T-helper 2 cell (primary cell): ENCODE measurements at regions not wholly inside any gene's neighbourhood (a gene's known extent, or its start where the extent isn't known, plus 50 kb on each side); places are given as distances from the start of the nearest gene placed in this dataset.
A peak's percentile ranks its signal among the peaks of the same experiment; 100 is the strongest.

Source experiments
- DNase-seq, 5 experiments: peaks; one replicate each; pipeline versions ENCODE4 v3.0.0 to v3.0.0-alpha.2; 2012 to 2022

DNA sequence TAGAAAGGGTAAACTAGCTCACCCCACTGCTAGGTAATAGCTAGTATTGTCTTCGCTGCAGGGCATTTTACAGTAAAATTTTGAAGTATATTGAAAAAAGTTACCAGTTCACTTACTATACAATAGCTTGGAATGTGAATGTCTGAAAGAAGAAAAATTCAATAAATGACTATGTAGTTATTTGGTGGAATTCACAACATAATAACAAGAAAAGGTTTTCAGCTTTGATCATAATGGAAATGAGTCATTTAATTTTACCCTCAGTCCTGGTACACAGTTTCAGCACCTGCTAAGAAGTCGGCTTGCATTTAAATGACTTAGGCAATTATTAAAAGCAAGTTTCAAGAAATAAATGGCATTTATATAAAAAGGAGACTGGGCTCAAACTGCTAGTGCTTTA, 90.4 kb downstream of the NUP35 start:
- peak in 1 of 5 experiments; percentile 62 for DNase-seq

DNA sequence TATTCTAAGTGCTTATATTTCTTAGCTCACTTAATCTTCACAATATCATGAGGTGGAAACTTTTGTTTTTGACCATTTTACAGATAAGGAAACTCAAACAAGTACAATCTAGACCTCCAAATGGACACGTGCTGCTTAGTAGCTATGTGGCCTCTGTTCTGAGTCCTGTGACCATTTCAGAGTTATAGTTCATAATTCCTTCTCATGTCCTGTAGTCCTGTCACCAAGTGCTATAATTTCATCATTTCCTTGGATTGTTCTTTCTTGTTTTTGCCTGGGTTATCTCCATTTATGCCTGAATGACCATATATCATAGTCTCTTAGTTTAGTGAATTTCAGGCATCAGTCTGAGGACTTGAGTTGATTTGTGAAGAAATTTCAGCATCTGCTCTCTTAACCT, 91.7 kb downstream of the NUP35 start:
- no peak for DNase-seq

DNA sequence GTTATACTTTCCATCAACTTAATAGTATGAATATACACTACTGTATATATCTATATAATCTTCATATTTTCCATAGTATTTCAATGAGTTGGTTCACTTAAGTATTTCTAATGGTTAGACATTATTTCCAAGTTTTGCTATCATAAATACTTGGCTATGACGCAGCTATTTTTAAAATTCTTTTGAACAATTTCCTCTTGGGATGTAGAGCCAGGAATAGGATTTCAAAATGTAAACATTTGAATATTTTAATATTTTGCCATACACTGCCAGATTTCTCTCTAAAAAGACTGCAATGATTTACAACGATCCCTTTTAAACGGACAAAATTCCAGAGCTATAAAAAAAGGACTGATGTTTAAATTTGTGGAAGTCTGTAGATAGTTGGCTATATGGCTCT, 95.6 kb downstream of the NUP35 start:
- DNase-seq: no peak

DNA sequence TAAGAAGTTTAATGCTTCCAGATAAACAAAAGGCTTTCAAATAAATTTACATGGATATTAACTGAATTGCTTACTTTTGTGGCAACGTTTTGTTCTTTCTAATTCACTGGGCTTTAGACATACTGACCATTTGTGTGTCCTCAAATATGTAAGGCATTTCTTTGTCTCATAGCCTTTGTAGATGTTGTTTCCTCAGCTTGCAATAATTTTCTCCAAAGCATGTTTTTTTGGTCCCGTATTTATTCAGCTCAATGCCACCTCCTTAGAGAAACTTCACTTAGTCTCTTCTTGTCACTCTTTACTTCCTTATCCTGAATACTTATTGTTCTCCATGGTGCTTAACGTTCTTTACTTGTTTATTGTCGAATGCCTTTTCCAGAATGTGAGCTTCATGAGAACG, 98.5 kb downstream of the NUP35 start:
- no peak for DNase-seq

DNA sequence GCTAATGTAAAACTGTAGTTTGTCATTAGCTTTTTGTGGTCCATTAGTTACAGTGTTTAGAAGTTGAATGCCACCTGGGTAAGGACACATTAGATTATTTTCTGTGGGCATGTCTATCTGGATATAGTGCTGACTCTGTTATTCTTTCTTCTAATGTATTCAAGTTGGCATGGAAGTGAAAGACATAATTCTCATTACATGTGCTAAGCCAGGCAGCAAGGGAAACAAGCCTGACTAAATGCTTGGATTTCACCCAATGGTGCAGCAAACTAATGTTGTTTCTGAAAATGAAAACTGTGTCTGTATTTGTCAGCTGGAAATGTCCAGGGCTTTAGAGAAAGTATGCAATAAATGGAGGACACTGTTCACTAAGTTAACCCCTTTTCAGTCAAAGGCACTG, 100.7 kb downstream of the NUP35 start:
- DNase-seq: no peak

DNA sequence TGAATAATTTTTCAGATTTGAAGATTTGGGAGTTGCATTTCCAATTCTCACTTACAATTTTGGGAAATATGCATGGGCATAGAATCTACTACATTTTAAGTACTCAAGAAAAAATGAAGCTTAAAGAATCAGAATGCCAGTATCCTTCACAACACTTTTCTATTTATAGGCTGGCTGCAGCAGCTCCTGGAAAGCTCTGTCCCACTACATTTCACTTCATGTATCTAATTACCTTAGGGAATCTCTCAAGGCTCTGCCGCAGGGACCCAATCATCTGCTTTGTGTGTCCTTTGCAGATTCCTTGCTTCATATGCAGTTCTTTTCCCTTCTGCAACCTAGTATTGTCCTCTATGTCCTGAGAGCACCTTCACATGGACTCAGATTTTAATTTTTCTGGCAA, 102.9 kb downstream of the NUP35 start:
- no peak for DNase-seq

DNA sequence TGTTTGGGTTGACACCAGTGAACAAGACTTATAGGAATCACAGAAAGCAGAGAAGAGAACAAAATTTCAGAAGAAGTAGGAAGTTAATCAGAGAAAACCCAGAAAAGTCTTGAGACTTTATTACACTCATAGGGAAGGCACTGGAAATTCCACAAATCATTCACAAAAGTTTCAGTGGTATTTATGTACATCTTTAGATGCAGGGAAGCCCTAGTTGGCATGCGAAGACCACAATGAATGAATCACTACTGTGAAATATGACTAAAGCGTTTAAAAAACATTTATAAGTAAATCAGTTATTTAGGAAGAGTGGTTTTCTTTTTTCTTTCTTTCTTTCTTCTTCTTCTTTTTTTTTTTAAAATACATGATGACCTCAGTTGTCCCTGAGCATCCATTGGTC, 105.1 kb downstream of the NUP35 start:
- DNase-seq: no peak

DNA sequence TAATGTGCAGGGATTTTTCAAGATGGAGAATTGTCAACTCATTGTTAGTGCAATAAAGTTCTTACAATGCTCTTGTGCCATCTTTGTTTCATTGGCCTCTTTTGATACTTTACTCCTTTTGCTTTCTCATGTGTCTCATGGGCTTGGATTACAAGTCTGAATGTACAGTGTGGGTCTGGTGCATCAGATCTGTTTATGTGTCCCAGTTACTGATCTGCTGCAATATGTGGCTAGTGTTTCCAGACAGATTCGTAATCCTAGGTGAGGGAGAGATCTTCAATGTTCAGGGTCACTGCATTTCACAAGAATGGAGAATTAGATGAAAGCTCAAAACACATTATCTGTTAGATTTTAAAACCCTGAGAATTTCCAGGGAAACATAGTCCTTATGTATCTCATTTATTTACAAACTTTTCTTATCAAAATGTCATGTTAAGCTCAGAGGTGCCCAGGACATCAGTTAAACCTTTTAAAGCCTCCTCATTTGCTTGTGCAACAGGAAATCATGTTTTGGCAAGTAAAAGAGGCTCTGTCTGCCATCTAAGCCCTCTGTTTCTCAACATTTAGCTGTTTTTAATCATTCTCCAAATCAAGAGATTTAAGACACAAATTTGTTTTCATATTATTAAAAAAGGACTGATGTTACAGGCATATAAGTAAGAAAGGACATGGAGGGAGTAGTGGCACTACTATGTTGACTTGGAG, 108.1 kb downstream of the NUP35 start:
- no peak for DNase-seq

DNA sequence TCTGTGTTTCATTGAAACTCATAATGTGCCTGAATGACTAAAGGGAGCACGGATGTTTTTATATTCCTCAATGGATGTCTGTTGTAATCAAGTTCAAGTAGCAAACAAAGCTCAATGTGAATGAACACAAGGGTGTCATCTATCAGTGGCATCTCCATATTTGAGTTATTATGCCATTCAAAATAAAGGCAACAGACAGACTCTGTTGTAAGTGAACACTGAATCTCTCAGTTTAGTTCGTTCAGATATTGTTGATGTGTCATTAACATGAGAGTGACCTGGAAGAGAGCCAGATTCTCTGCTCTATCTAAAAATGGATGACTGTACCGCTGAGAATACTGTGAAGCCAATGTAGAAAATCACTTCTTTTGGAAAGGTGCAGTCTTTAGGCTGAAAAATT, 118.7 kb downstream of the NUP35 start:
- no peak for DNase-seq

DNA sequence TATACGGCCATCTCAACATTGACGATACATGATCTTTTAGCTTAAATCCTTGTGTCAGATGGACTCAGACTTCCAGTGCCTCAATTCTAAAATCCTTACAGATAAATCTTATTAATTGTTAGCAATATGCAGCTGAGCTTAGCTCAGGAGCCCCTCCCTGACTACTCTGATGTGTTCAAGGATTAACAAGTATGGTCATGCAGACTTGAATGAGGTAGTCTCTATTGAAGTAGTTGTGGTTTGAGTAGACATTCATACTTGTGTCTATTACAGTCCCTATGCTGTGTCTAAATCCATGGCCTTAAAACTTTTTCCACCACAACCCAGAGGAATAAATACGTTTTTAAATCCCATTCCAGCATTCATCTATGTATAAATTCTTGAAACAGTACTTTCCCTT, 119.5 kb downstream of the NUP35 start:
- no peak for DNase-seq

DNA sequence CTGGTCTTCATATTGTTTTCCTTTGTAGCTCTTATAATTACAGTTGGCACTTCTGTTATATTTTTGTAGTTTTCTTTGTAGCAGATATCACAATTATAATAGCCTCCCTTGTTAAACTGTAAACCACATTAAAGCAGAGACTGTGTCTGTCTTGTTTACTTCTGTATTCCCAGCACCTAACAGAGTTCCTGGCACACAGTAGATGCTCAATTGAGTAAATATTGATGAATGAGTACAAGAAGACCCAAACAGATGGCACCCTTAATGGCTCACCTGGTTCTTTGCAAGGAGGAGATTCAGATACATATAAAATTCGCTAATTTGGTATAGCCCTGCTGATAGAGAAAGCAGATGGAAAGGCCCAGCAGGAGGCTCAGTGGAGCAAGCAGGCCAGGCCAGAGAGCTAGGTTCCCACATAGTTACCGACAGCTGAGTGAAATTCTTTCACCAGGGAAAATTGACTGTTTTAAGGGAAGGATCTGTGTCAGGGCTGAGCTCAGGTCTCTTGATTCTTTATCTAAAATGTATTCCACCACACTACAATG, 120.1 kb downstream of the NUP35 start:
- DNase-seq: no peak

DNA sequence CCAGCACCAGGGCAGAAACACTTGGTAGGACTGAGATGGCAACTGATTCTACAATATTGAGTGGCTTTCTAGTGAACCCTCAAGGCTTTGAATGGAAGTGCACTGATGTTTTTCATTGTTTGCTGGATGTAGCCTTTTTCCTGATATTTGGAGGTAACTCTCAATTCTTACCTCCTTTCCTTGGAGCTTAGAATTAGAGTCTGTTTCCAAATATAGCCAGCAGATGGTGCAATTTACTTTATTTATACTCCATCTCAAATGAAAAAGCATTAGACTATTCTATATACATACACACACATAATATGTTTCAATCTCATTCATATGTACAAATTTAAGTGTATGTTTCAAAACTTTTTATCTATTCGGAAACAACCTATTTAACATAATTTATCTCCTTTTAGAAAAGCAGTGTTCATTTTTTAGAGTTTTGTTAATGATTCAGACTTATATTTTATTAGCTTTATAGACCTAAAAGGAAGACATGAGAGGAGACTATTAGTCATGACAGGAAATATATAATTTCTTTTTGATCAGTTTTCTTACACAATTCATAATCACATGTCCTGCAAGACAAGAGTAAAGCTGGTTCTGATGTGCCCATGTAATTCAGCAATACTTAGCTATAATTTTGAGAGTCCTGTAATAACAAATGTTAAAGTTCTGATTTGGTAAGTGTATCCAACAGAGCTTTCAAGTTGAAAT, 124.8 kb downstream of the NUP35 start:
- peak in 1 of 5 experiments; percentile 3 for DNase-seq

DNA sequence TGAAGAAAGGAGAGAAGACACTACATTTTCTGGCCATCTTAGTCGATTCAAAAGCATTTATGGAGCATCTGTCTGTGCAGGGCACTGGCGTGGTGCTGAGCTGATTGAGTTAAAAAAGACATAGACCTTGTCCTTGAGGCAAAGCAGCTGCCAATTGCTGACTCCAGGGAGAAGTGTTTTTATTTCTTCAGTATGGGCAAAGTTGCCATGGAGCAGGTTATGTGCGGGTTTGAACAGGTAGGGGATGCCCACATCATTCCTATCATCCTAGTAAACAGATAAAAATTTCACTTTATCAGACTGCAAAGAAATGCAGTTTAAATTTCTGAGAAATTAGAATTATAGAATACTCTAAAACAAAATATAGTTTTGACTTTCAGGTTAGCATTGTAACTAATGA, 125.8 kb downstream of the NUP35 start:
- DNase-seq: no peak

DNA sequence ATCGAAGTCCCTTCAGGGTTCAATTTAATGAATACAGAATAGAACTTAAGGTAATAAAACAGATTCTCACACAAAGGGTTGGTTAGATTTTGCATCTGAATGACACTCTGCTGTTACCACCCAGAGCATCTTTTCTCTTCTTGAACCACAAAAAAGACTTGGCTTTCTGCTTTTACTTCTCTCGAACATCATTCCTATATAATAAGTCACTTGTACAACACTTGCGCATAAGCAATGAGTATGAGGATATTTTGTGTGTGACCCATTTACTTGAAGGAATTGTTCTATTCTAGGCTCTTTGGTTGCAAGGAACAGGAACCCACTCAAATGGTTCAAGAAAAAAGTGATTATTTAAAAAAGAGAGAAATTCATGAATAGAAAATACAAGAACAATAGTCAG, 126.2 kb downstream of the NUP35 start:
- no peak for DNase-seq

DNA sequence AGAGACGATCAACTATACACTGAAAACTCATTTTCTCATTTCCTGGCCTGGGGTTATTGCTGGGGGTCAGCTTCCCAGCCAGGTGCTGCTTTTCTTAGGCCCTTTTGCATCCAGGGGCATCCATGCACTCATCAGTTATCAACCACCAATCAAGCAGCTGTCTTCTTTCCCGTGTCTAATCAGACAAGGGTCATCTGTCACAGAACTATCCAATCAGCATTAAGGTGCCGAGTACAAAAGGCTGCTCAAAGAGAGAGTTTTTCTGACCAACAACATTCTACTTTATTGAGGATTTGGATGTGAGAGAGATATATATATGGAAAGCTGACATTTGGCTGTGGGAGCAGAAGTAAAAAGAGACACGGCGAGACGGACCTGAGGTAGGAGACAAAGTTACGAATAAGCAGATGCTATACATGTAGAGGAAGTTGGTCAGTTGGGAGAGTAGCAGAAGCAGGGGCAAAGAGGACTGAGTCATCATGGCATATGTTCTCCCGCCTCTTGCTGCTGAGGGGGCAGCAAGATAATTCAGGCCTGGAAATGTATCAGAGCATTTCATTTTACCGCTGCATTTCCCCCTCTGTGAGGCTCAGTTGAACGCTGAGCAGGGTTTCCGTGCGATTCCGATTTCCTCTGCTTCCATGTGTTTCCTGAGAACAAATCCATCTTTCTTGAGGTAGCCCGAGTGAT, 129.3 kb downstream of the NUP35 start:
- no peak for DNase-seq

DNA sequence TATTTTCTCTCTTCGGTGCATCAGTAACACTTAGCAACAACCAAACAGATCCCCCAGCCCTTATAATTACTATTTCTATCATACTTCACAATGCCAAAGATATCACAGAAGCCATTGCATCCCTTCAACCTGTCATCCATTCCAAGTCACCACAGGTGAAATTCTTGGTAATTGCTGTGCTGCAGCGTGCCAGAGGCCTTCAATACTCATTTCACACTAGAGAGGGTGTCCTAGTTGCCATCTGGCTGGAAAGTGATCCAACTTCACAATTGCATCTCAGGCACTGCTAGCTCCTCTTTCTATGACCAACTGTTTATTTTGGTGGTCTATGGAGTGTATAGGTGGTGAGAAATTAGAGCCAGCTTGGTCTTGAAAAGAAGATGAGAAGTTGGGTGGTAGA, 131.2 kb downstream of the NUP35 start:
- DNase-seq: no peak

DNA sequence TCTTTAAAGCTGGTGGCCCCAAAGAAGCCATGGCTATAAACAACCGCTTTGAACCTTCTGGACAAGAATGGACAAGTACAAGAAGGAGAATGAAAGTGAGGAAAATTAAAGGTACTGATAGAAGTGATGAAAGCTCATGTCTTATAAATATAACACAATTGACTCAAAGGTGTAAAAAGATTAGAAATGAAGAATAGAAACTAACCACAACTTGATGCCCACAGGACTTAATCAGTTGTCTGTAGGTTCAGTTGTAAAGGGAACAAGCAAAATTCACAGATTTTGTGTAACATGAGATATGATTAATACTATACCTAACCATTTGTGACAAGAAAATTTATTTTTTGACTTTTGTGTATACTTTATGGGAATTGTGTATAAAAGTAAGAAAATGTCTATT, 135.7 kb downstream of the NUP35 start:
- no peak for DNase-seq

DNA sequence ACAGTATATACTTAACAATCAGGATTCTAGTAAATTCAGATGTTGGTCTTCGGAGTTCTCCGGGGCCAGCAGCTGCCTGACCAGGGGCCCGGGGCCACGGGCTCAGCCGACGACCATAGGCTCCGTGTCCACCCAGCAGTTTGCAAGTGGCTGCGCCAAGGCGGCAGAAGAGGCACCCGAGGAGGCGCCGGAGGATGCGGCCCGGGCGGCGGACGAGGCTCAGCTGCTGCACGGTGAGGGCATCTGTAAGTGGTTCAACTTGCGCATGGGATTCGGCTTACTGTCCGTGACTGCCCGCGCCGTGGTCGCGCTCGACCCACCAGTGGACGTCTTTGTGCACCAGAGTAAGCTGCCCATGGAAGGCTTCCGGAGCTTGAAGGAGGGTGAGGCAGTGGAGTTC, 136.3 kb downstream of the NUP35 start:
- DNase-seq: no peak

DNA sequence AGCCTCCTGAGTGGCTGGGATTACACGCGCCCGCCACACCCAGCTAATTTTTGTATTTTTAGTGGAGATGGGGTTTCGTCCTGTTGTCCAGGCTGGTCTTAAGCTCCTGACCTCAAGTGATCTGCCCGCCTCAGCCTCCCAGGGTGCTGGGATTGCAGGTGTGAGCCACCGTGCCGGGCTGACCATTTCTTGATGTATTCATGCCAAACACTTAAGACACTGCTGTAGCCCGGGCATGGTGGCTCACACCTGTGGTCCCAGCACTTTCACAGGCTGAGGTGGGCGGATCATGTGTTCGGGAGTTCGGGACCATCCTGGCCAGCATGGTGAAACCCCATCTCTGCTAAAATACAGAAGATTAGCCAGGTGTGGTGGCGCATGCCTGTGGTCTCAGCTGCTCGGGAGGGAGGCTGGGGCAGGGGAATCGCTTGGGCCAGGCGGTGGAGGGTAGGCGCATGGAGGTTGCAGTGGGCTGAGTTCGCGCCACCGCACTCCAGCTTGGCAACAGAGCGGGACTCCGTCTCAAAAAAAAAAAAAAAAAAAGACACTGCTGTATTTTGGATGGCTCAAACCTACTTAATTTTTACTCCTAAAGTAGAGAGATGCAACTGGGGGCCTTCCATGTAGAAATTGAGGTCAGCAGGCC, 140.8 kb downstream of the NUP35 start:
- DNase-seq: no peak

DNA sequence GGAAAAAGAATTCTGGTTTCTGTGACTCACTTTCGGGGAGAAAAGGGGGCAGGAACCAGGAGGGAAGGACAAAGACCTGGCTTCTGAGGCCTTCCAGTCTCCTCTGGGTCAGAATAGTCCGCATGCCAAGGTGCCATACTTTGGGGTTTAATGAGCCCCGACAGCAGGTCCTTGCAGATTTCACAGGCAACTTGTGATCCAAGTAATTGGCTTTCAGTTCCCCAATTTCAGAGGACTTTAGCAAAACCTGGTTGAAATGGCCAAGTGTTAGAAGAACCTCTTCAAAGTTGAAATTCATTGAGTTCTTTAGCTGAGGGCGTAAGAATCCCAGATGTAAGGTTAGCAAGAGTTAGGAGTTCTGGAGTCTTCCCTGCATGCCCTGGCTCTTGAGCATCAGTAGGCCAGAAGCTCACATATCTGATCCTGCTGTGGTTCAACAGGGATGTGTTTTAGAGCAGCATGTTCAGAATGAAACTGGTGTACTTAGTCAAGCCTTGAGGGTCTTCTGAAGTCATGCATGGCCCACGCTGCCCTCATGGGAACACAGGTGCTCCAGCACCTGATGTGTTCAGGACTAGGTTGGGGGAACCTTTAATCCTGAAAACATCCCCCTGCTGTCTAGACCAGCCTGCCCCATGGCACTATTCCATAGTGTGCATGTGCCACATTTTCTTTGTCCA, 143.0 kb downstream of the NUP35 start:
- DNase-seq: no peak

DNA sequence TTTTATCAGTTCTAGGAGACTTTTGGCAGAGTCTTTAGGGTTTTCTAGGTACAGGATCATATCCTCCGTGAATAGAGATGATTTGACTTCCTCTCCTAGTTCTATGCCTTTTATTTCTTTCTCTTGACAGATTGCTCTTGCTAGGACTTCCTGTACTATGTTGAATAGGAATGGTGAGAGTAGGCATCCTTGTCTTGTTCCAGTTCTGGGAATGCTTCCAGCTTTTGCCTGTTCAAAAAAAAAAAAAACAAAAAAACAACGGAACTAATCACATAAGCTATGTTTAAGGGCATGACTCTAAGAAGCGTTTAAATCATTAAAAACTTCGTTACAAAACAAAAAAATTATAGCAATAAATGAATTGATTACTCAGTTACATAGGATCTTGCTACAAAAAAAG, 145.7 kb downstream of the NUP35 start:
- no peak for DNase-seq

DNA sequence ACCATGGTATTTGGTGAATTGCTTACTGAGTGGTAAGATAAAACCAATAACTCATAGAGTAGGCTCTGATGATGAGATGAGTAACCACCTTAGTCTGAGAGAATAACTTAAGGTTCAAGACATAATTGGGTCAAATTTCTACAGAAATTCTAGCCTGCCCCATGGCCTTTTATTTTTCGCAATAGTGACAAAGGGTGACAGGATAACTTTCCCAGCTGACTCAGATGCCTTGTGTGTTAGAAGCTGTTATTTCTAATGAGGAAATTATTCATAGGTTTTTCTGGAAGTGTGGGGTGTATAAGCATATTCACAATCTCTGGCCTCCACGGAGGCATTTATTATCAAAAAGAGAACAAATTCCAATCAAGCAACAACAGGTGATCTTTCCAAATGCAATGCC, 159.0 kb downstream of the NUP35 start:
- DNase-seq: no peak

DNA sequence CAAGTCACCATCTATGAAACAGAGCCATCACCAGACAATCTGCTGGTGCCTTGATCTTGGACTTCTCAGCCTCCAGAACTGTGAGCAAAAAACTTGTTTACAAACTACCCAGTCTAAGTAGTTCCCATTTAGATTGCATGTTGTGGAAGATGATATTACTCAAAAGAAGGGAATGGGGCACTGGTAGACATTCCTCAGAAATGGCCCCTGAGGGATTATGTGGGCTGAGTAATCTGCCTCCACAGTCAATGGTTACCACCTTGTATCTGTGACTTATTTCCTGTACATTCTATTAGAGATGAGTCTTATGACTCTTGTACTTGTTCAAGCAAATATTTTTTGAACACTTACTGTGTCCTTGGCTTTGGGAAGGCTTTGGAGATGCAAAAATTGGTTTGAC, 160.4 kb downstream of the NUP35 start:
- DNase-seq: no peak
